Common myeloid progenitor, CD34-positive (primary cell): ENCODE measurements at regions not wholly inside any gene's neighbourhood (a gene's known extent, or its start where the extent isn't known, plus 50 kb on each side); places are given as distances from the start of the nearest gene placed in this dataset.

Source experiments
- CTCF ChIA-PET: fragments of 350-600 bp; sonication (Branson Sonifier 250); formaldehyde crosslinking; loops from one replicate; lab custom pipeline; 2021; ENCODE audit warnings: antibody characterized with exemption; lab: Charles Lee
- POLR2A ChIA-PET: fragments of 350-600 bp; sonication (Branson Sonifier 250); formaldehyde crosslinking; loops from one replicate; lab custom pipeline; 2021; ENCODE audit warnings: antibody characterized with exemption; lab: Charles Lee
- DNase-seq, 3 donors: peaks; one replicate each; pipeline versions ENCODE4 v3.0.0 to v3.0.0-alpha.2; 2013
- H3K27ac ChIP-seq, 2 experiments: 1 replicate in 1 of 2; 2 replicates in 1 of 2; pipeline ENCODE4 v1.7.0; 2013; ENCODE audit warnings: inconsistent platforms in 2 of 2, low read length in 2 of 2, mild to moderate bottlenecking in 2 of 2, low read depth in 1 of 2, moderate library complexity in 1 of 2; ENCODE audit not compliant: severe bottlenecking in 2 of 2, insufficient read depth in 1 of 2, poor library complexity in 1 of 2
- H3K27me3 ChIP-seq, 5 experiments: replicated peaks in 2 of 5; 1 replicate in 3 of 5; 2 replicates in 2 of 5; pipeline versions ENCODE4 v1.6.1 to v1.7.0; 2013; ENCODE audit warnings: low read length in 4 of 5, mild to moderate bottlenecking in 2 of 5, moderate library complexity in 2 of 5, inconsistent platforms in 1 of 5; ENCODE audit not compliant: insufficient read depth in 5 of 5, control insufficient read depth in 4 of 5
- H3K36me3 ChIP-seq, 4 experiments: 1 replicate in 2 of 4; 2 replicates in 2 of 4; pipeline versions ENCODE4 v1.6.1 to v1.7.0; 2013; ENCODE audit warnings: low read length in 3 of 4, control low read depth in 1 of 4, mild to moderate bottlenecking in 1 of 4; ENCODE audit not compliant: control insufficient read depth in 4 of 4, insufficient read depth in 4 of 4
- H3K4me1 ChIP-seq, 4 experiments: 1 replicate in 3 of 4; 2 replicates in 1 of 4; pipeline versions ENCODE4 v1.6.1 to v1.7.1; 2013; ENCODE audit warnings: low read length in 3 of 4, mild to moderate bottlenecking in 3 of 4, control low read depth in 1 of 4, inconsistent platforms in 1 of 4, moderate library complexity in 1 of 4; ENCODE audit not compliant: control insufficient read depth in 4 of 4, insufficient read depth in 4 of 4; ENCODE audit errors: control extremely low read depth in 1 of 4
- H3K4me3 ChIP-seq, 7 experiments: 1 replicate in 4 of 7; 2 replicates in 3 of 7; pipeline versions ENCODE4 v1.5.1 to v1.7.0; 2013; ENCODE audit warnings: mild to moderate bottlenecking in 7 of 7, low read length in 6 of 7, moderate library complexity in 6 of 7, inconsistent platforms in 2 of 7, low read depth in 2 of 7, control low read depth in 1 of 7; ENCODE audit not compliant: insufficient read depth in 4 of 7, control insufficient read depth in 1 of 7; ENCODE audit errors: extremely low read depth in 1 of 7
- H3K9me3 ChIP-seq, 5 experiments: 1 replicate in 4 of 5; 2 replicates in 1 of 5; pipeline versions ENCODE4 v1.6.1 to v1.7.1; 2013; ENCODE audit warnings: low read length in 4 of 5, mild to moderate bottlenecking in 2 of 5, inconsistent platforms in 1 of 5, low read depth in 1 of 5, moderate library complexity in 1 of 5; ENCODE audit not compliant: control insufficient read depth in 4 of 5, insufficient read depth in 2 of 5; ENCODE audit errors: control extremely low read depth in 1 of 5
- WGBS: methylation state at CpG from one replicate; pipeline ENCODE4 v1.1.5; 2013; ENCODE audit not compliant: insufficient coverage; 5-methylcytosine and 5-hydroxymethylcytosine counted together

GRCh38 chr4:60656171-60656570 is 544.0 kb upstream of the ADGRL3 start:
- H3K27ac ChIP-seq, result no peak overlapping the region
- ChIA-PET POLR2A (no interaction called here), CTCF (no interaction called here)
- no peak overlapping the region for H3K4me3 ChIP-seq
- H3K9me3 ChIP-seq, result no peaks in the 10 kb centered on the region
- no peaks in the 10 kb centered on the region for H3K36me3 ChIP-seq
- no peaks in the 10 kb centered on the region for H3K27me3 ChIP-seq
- H3K4me1 ChIP-seq, result no peaks in the 10 kb centered on the region
- DNase-seq, result no peak
- no CpG with 5 or more reads among the region's 3 CpGs for WGBS

GRCh38 chr4:60657041-60657440 is 543.1 kb upstream of the ADGRL3 start:
- ChIA-PET CTCF (interaction anchor here (0.6 kb wide), 1 partner anchor 195 kb away, joined by 3 read pairs; no protein-coding TSS in a partner anchor), POLR2A (no interaction called here)
- H3K27me3 ChIP-seq, result no peaks in the 10 kb centered on the region
- 91% methylated on average over 3 of the region's 3 CpGs for WGBS
- DNase-seq, result no peak
- H3K9me3 ChIP-seq, result peaks cover 0 to 4% (median 0%) of the 10 kb centered on the region in 5 experiments
- H3K4me1 ChIP-seq, result no peaks in the 10 kb centered on the region
- no peak overlapping the region for H3K27ac ChIP-seq
- no peak overlapping the region for H3K4me3 ChIP-seq
- H3K36me3 ChIP-seq, result no peaks in the 10 kb centered on the region

DNA sequence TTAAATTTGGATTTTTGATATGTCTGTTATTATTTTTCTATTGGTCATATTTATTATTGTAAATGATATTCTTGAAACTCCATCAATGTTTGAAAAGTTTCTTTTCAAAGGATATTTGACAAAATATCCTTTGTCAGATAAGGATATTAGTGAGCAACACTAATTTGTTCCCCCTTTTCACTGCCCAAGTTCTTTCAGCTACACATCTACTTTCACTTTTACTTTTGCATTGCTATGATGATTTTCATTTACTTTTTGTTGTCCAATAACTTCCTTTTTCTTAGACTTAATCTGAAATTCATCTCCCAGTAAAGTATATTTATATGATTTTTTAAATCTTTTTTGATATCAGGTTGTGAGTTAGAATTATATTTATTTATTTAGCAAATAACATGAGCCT is 542.3 kb upstream of the ADGRL3 start:
- H3K4me3 ChIP-seq, result no peak overlapping the region

DNA sequence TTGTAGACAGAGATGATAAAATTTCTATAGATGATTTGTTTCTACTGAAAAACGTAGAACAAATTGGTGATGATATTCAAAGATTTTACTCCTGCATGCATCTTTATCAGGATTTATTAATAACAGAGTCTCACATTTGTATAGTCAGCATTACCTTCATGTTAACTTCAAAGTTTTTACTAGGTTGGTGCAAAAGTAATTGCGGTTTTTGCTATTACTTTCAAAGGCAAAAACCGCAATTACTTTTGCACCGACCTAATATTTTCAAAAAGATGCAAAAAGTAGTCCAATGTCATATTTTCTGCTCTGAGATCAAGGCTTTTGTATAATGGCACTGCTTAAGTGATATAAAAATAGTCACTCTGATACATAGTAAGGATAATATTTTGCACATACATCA is 536.4 kb upstream of the ADGRL3 start:
- Histone ChIP-seq H3K9me3 (peaks cover 0 to 4% (median 0%) of the 10 kb centered on the region in 5 experiments), H3K4me3 (no peak overlapping the region), H3K27me3 (no peaks in the 10 kb centered on the region), H3K4me1 (no peaks in the 10 kb centered on the region), H3K27ac (no peak overlapping the region), H3K36me3 (no peaks in the 10 kb centered on the region)
- DNase-seq, result no peak
- POLR2A ChIA-PET, result no interaction called here
- CTCF ChIA-PET, result no interaction called here
- WGBS, result 100% methylated on average over 1 of the region's 4 CpGs

More for the DNA sequence above, 542.3 kb upstream of the ADGRL3 start:
- Histone ChIP-seq H3K36me3 (no peaks in the 10 kb centered on the region), H3K9me3 (peaks cover 0 to 4% (median 0%) of the 10 kb centered on the region in 5 experiments), H3K27me3 (no peaks in the 10 kb centered on the region), H3K27ac (no peak overlapping the region), H3K4me1 (no peaks in the 10 kb centered on the region)
- DNase-seq, result peak; percentile 2 to 42 (median 32)
- ChIA-PET POLR2A (no interaction called here), CTCF (interaction anchor here (0.6 kb wide), 1 partner anchor 196 kb away, joined by 3 read pairs; no protein-coding TSS in a partner anchor)

DNA sequence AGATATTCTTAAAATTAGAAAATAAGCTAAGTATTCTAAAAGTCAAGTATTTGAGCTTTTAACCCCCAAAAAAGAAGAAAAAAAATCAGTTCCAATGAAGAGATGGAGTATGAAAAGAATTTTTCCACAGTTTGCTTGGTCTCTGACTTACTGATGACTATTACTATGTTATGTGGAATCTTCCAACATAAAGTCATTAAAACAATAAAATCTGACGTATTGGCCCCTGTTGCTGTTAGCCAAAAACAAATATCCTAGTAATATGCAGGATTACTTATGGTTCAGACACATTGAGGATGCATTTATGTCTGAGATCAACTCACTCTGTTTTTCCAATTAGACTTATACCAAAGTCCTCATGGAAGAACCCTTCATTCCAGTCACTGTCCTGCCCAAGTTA is 517.2 kb upstream of the ADGRL3 start:
- H3K4me1 ChIP-seq, result no peaks in the 10 kb centered on the region
- no peak overlapping the region for H3K4me3 ChIP-seq
- POLR2A ChIA-PET, result no interaction called here
- H3K9me3 ChIP-seq, result no peaks in the 10 kb centered on the region
- H3K27me3 ChIP-seq, result no peaks in the 10 kb centered on the region
- no peak for DNase-seq
- H3K27ac ChIP-seq, result no peak overlapping the region
- CTCF ChIA-PET, result no interaction called here
- WGBS, result 80% methylated on average over 1 of the region's 1 CpG
- H3K36me3 ChIP-seq, result no peaks in the 10 kb centered on the region

DNA sequence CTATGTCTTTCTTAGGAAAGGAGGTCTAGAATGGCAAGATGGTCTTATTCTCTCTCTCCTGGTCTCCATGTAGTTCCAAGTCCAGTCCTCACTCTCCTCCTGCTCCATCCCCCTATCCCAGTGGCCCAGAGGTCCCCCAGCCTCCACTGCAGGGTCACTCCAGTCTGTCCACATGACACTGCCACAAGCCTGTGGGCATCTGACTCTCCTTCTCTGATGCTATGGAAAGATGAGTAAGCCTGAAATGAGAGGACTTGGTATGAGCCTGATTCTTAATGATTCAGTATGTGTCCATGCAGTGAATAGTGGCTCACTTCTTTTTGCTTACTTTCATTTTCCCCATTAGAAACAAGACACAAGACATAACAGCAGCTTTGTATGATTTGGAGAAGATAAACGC is 516.8 kb upstream of the ADGRL3 start:
- no peak for DNase-seq
- Histone ChIP-seq H3K9me3 (no peaks in the 10 kb centered on the region), H3K27ac (no peak overlapping the region), H3K4me3 (no peak overlapping the region), H3K27me3 (no peaks in the 10 kb centered on the region), H3K4me1 (no peaks in the 10 kb centered on the region), H3K36me3 (no peaks in the 10 kb centered on the region)
- POLR2A ChIA-PET, result no interaction called here
- CTCF ChIA-PET, result no interaction called here
- no CpG with 5 or more reads among the region's 1 CpG for WGBS

DNA sequence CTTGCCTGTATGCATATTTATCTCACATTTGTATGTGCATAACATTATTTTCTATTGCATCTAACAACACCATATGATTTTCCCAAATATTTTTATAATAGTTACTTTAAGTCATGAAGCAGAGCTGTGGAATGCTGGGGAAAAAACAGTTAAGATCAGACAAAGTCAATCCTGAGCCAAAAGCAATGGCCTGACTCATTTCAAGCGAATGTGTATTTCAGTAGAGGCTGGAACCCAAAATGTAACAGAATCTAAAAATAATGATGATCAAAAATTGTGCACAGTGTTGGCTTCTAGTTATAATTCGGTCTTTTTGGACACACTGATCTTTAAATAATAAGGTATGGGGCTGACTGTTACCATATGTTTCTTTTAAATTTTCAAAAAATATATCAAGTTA is 516.2 kb upstream of the ADGRL3 start:
- CTCF ChIA-PET, result no interaction called here
- no peaks in the 10 kb centered on the region for H3K9me3 ChIP-seq
- H3K4me1 ChIP-seq, result no peaks in the 10 kb centered on the region
- WGBS, result 100% methylated on average over 1 of the region's 2 CpGs
- no peak overlapping the region for H3K27ac ChIP-seq
- POLR2A ChIA-PET, result no interaction called here
- no peak overlapping the region for H3K4me3 ChIP-seq
- DNase-seq, result no peak
- no peaks in the 10 kb centered on the region for H3K36me3 ChIP-seq
- H3K27me3 ChIP-seq, result no peaks in the 10 kb centered on the region
